GM12891 (cell line): ENCODE measurements at regions not wholly inside any gene's neighbourhood (a gene's known extent, or its start where the extent isn't known, plus 50 kb on each side); places are given as distances from the start of the nearest gene placed in this dataset.

ENCODE experiments used
- DNase-seq: peaks from one replicate; pipeline ENCODE4 v3.0.0; 2011; ENCODE audit warnings: low spot score; ENCODE audit not compliant: insufficient read length
- FAIRE-seq: peaks from 2 replicates; lab custom pipeline; 2011; peaks lifted over from hg19 to GRCh38; lab: Jason Lieb, UNC
- PAX5 ChIP-seq: IDR thresholded peaks from 2 replicates; pipeline ENCODE4 v1.6.1; 2011; ENCODE audit warnings: low read length, moderate library complexity, mild to moderate bottlenecking; ENCODE audit not compliant: insufficient read depth, severe bottlenecking
- POLR2A ChIP-seq: IDR thresholded peaks from 2 replicates; pipeline ENCODE4 v1.6.1; 2011; ENCODE audit warnings: low read depth, low read length, control low read depth
- POLR2AphosphoS5 ChIP-seq: IDR thresholded peaks from 2 replicates; pipeline ENCODE4 v1.6.1; 2011; ENCODE audit warnings: low read depth, low read length, control low read depth
- POU2F2 ChIP-seq: IDR thresholded peaks from 2 replicates; pipeline ENCODE4 v1.6.1; 2011; ENCODE audit warnings: low read depth, mild to moderate bottlenecking, control low read depth, low read length, moderate library complexity
- SPI1 ChIP-seq: IDR thresholded peaks from 2 replicates; pipeline ENCODE4 v1.6.1; 2011; ENCODE audit warnings: low read depth, low read length, control low read depth
- TAF1 ChIP-seq: IDR thresholded peaks from 2 replicates; pipeline ENCODE4 v1.6.1; 2011; ENCODE audit warnings: low read depth, low read length, control low read depth

DNA sequence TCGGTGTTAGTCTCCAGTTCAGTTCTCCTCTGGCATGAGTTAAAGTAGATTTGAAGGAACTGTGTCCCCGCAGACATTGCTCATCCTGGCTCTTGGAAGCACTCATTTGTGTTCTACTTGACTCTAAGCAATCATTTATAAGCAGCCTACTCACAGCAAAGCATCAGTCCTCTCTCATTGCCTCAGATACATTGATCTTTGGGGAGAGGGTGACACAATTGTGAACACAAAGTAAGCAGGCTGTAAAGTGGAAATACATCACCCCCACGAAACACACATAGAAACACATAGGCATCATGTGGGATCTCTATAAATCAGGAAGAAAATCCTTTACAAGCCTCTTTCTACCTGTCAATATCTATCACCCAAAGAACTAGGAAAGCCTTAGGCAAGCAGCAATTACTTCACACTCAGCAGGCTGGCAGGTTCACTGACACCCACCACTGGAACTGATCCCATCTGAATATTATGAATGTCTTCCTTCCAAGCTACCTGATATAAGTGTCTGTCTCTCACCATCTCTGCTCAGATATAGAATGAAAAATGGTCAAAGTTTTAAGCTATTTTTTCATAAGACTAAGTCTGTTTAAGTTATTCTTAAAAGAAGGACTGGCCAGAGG is 675.8 kb downstream of the HACE1 start:
- DNase-seq = no peak
- TF ChIP-seq SPI1 (no peak), PAX5 (no peak), TAF1 (no peak), POLR2A (no peak), POU2F2 (no peak), POLR2AphosphoS5 (no peak)
- FAIRE-seq = no peak

DNA sequence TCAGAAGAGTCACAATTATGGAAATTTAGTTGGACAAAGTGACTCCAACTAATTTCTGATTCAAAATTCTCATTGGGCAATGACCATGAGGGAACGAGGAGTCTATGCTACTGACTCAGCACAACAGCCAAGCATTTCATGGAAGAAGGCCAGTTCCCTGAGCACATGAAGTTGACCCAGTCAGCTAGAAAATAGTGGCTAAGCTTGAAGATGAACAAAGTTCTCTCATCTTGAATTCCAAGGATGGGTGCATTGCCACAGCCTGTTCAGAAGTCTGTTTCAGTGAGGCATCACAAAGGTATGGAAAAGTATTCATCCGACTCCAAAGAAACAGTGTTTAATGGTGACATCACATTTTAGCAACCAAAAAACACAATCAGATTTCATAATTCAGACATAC is 676.9 kb downstream of the HACE1 start:
- FAIRE-seq (no peak), DNase-seq (no peak)
- no peak for TF ChIP-seq POLR2AphosphoS5
- no peak for TF ChIP-seq POLR2A
- no peak for TF ChIP-seq POU2F2
- no peak for TF ChIP-seq SPI1
- no peak for TF ChIP-seq TAF1
- no peak for TF ChIP-seq PAX5

DNA sequence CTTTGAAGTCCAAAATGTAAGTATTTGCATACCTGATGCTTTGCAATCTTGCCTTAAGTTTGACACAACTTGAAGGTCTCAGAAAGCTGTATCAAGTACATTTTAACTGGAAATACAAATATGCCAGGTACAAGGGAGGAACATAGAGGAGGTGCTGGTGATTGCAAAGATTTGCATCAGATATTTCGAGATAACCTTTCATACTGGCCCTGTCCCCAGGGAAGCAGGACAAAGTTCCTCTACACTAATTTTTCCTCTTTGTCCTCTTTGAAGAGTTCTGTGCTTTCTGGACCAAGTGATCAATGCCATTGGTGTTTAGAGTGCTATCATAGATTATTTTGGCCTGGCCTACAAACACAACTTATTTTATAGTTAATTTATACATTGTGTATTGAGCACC is 686.1 kb downstream of the HACE1 start:
- TF ChIP-seq POU2F2 (no peak), POLR2AphosphoS5 (no peak), POLR2A (no peak), SPI1 (no peak)
- DNase-seq (no peak), FAIRE-seq (no peak)

DNA sequence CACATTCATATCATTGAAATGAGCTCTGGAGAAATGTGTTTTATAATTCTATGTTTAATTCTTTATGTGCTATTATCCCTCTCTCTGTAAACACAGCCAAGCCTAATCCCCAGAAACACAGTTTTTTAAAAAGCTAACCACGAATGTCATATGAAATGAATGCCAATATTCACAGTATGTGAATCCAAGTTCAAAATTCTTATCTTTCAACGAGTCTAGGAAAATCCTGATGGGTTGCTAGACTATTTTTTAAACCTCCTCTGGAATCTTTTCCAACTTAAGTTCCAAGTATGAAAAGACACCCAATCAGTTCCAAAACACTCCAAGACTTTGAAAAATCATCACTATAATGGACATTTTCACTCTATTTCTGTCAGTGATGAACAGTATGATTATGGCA is 689.3 kb downstream of the HACE1 start:
- TF ChIP-seq POLR2AphosphoS5 = no peak
- no peak for TF ChIP-seq TAF1
- TF ChIP-seq POU2F2 = no peak
- no peak for TF ChIP-seq SPI1
- TF ChIP-seq POLR2A = no peak
- TF ChIP-seq PAX5 = no peak
- FAIRE-seq = no peak

DNA sequence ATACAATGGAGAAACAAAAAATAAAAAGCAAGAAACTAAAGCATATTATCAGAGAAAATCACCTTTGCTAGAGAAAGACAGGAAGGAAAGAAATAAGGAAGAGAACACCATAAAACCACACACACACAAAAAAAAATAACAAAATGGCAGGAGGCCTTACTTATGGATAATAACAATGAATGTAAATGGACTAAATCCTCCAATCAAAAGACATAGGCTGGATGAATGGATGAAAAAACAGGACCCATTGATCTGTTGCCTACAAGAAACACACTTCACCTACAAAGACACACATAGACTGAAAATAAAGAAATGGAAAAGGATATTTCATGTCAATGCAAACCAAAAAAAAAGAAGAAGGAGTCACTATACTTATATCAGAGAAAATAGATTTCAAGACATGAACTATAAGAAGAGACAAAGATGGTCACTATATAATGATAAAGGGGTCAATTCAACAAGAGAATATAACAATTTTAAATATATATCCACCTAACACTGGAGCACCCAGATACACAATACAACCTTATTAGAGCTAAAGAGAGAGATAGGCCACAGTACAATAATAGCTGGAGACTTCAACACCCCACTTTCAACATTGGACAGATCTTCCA is 693.6 kb downstream of the HACE1 start:
- FAIRE-seq (no peak), DNase-seq (no peak)
- TF ChIP-seq POLR2AphosphoS5 (no peak), SPI1 (no peak), PAX5 (no peak), TAF1 (no peak), POU2F2 (no peak), POLR2A (no peak)

More for the DNA sequence above, 689.3 kb downstream of the HACE1 start:
- DNase-seq = no peak

DNA sequence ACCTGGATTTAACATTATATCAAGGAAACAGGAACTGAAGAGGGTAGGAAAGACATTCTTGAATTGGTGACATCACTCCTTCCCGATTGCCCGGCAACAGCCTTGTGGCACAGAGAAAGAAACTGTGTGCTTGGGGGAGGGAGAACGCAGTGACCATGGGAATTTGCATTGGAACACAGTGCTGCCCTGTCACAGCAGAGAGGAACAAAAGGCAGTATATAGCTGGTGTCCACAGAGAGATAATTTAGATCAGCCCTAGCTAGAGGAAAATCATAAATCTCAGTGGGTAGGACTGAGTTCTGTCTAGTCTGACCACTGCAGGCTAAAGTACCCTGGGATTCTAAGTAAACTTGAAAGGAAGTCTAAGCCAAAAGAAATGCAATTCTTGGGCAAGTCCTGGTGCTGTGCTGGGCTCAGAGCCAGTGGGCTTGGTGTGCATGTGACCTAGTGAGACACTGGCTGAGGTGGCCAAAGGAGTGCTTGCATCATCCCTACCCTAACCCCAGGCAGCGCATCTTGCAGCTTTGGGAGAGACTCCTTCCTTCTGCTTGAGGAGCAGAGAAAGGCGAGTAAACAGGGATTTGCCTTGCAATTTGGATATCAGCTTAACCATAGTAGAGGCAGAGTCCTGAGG is 697.6 kb downstream of the HACE1 start:
- no peak for FAIRE-seq
- TF ChIP-seq TAF1 (no peak), POLR2AphosphoS5 (no peak), SPI1 (no peak), PAX5 (no peak), POU2F2 (no peak), POLR2A (no peak)
- no peak for DNase-seq

DNA sequence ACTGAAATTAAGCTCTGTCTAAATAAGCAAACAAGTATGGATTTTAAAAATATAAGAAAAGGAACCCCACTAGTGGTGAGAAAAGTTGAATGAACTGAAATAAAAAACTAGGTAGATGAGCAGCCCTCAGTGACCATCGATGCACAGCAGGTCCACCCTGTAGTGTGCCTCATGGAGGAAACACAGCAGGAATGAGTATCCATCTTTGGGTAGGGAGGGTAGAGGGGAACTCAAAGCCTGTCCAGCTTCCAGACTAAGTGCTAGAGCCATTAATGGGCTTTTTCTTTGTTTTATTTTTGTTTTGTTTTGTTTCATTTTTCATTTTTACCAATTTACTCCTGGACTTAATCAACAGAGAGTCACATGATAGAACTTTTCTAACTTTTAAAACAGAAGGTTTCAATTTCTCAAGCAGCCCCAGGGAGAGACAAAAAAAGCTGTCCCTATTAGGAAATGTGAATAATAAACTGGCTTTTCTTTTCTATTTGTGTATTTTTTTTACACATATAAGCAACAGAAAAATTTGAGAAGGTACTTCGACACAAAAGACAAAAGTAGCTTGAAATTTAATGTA is 700.6 kb downstream of the HACE1 start:
- DNase-seq = no peak
- no peak for FAIRE-seq
- TF ChIP-seq POLR2AphosphoS5 = no peak
- no peak for TF ChIP-seq SPI1
- TF ChIP-seq POLR2A = no peak
- no peak for TF ChIP-seq POU2F2
- no peak for TF ChIP-seq PAX5
- TF ChIP-seq TAF1 = no peak

DNA sequence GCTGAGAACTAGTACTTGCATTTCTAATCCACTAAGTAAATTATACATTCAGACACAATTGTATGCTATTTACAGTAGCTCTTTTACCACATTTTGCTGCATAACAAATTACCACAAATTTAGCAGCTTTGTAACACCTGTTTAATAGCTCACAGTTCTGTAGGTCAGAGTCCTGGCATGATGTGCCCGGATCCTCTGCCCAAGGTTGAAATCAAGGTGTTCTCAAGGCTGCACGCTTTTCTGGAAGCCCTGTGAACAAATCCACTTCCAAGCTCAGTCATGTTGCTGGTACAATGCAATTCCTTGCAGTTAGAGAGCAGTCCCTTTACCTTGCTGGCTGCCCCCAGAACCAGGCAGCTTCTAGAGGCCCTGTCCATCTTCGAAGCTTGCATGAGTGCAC is 716.0 kb downstream of the HACE1 start:
- TF ChIP-seq POLR2A = no peak
- no peak for TF ChIP-seq POLR2AphosphoS5
- no peak for TF ChIP-seq TAF1
- no peak for TF ChIP-seq SPI1
- TF ChIP-seq POU2F2 = no peak
- no peak for TF ChIP-seq PAX5
- DNase-seq (no peak), FAIRE-seq (no peak)

DNA sequence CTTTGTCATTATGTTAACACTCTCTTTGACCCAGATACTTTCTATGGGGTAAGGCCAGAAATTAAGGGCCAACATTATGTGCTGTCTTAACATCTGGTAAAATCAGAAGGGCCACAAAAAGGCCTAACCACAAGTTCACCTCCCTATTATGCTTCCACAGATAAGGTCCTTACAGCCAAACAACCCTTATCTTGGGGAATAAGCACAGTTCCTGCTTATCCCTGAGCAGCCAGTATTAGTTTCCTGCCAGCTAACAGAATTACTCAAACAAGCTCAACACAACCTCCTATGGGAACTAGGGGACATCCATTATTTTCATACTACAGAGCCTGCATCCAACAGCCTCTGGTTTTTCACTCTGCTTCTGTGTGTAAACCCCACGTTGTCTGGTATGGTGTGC is 724.8 kb downstream of the HACE1 start:
- no peak for TF ChIP-seq POLR2A
- no peak for TF ChIP-seq PAX5
- no peak for TF ChIP-seq POLR2AphosphoS5
- TF ChIP-seq SPI1 = no peak
- TF ChIP-seq POU2F2 = no peak
- no peak for TF ChIP-seq TAF1
- DNase-seq = no peak
- no peak for FAIRE-seq

DNA sequence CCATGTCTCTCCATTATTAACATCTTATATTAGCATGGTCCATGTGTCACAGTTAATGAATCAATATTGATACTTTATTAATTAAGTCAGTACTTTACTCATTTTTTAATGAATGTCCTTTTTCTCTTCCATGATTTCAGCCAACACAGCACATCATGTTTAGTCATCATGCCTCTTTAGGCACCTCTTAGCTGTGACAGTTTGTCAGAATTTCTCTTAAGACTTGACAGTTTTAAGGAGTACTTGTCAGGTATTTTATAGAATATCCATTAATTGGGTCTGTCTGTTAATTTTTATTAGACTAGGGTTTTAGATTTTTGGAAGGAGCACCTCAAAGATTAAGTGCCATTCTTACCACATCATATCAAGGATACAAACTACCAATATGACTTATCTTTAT is 729.4 kb downstream of the HACE1 start:
- TF ChIP-seq POLR2AphosphoS5 (no peak), PAX5 (no peak), POU2F2 (no peak), SPI1 (no peak), TAF1 (no peak), POLR2A (no peak)
- DNase-seq (no peak), FAIRE-seq (no peak)
